HCT116 (cell line): ENCODE measurements at regions not wholly inside any gene's neighbourhood (a gene's known extent, or its start where the extent isn't known, plus 50 kb on each side); places are given as distances from the start of the nearest gene placed in this dataset.

Source experiments
- ATAC-seq: fragments of 200-7000 bp; cut with Tn5 transposase; 2 replicates; pipeline ENCODE4 v1.9.1; 2020; ENCODE audit warnings: mild to moderate bottlenecking, moderate library complexity
- BruUV-seq: library from RNA; stranded (reverse); fragments of 400-500 nt; replicated peaks from 2 replicates; lab custom pipeline; 2021; lab: Mats Ljungman, UMichigan
- CTCF ChIA-PET: fragments of 300-600 bp; sonication (Branson Sonifier 250); formaldehyde crosslinking; loops from one replicate; lab custom pipeline; 2021; ENCODE audit warnings: antibody characterized with exemption; lab: Charles Lee
- POLR2A ChIA-PET: fragments of 300-600, 350-600 bp; sonication (Branson Sonifier 250); formaldehyde crosslinking; loops from one replicate; lab custom pipeline; 2021; ENCODE audit warnings: antibody characterized with exemption; lab: Charles Lee
- RAD21 ChIA-PET, 2 experiments: fragments of 300-600 bp; sonication (Branson Sonifier 250); formaldehyde crosslinking; loops; one replicate each; lab custom pipeline; 2023; ENCODE audit warnings: low total read pairs in 2 of 2; ENCODE audit not compliant: uncharacterized antibody in 2 of 2, unreplicated experiment in 2 of 2, low non-redundant PET in 1 of 2; lab: Charles Lee
- DNase-seq: peaks from one replicate; pipeline ENCODE4 v3.0.0-alpha.2; 2010; ENCODE audit warnings: low read depth, low spot score
- H2AFZ ChIP-seq: fragments of 200-600 bp; shearing (Covaris generic), sonication (generic); 2 replicates; pipeline ENCODE4 v1.6.1; 2017; ENCODE audit warnings: low read depth, mixed run types, mixed read lengths, antibody characterized with exemption, low read length; ENCODE audit not compliant: poor library complexity, severe bottlenecking
- H3K27ac ChIP-seq: 2 replicates; pipeline ENCODE4 v1.5.1; 2012; ENCODE audit warnings: low read depth, low read length
- H3K27me3 ChIP-seq: fragments of 200-600 bp; sonication (generic); 2 replicates; pipeline ENCODE4 v1.6.1; 2016; ENCODE audit warnings: mixed run types, low read length, mixed read lengths; ENCODE audit not compliant: insufficient read depth
- H3K36me3 ChIP-seq, 2 experiments: fragments of 200-500 bp in 1 of 2; fragments of 200-600 bp in 1 of 2; sonication (Bioruptor generic) in 1 of 2; sonication (generic) in 1 of 2; 2 replicates each; pipeline versions ENCODE4 v1.5.1 to v1.6.1; 2014 to 2016; ENCODE audit warnings: low read length in 2 of 2, inconsistent platforms in 1 of 2, mixed read lengths in 1 of 2, mixed run types in 1 of 2; ENCODE audit not compliant: insufficient read depth in 2 of 2, control insufficient read depth in 1 of 2
- H3K4me1 ChIP-seq, 2 experiments: fragments of 200-600 bp in 1 of 2; sonication (generic) in 1 of 2; 2 replicates each; pipeline versions ENCODE4 v1.5.1 to v1.6.1; 2012 to 2017; ENCODE audit warnings: low read length in 2 of 2, inconsistent platforms in 1 of 2, mild to moderate bottlenecking in 1 of 2, mixed read lengths in 1 of 2, mixed run types in 1 of 2, moderate library complexity in 1 of 2; ENCODE audit not compliant: insufficient read depth in 2 of 2, control insufficient read depth in 1 of 2
- H3K4me2 ChIP-seq: fragments of 200-600 bp; sonication (generic); 2 replicates; pipeline ENCODE4 v1.6.1; 2017; ENCODE audit warnings: mixed run types, low read length, mixed read lengths
- H3K4me3 ChIP-seq, 2 experiments: fragments of 200-600 bp in 1 of 2; sonication (generic) in 1 of 2; replicated peaks in 1 of 2; 2 replicates each; pipeline ENCODE4 v1.5.1; 2011 to 2016; ENCODE audit warnings: low read length in 2 of 2, control low read depth in 1 of 2, low read depth in 1 of 2, mild to moderate bottlenecking in 1 of 2, mixed read lengths in 1 of 2, mixed run types in 1 of 2
- H3K79me2 ChIP-seq: fragments of 200-600 bp; sonication (generic); 2 replicates; pipeline ENCODE4 v1.6.1; 2017; ENCODE audit warnings: mild to moderate bottlenecking, mixed run types, low read length, moderate library complexity, mixed read lengths; ENCODE audit not compliant: insufficient read depth
- H3K9ac ChIP-seq: fragments of 200-600 bp; sonication (generic); 2 replicates; pipeline ENCODE4 v1.6.1; 2016; ENCODE audit warnings: low read length, mixed read lengths
- H3K9me2 ChIP-seq: fragments of 200-600 bp; sonication (generic), shearing (Covaris generic); 2 replicates; pipeline ENCODE4 v1.6.1; 2017; ENCODE audit warnings: mixed run types, mild to moderate bottlenecking, moderate library complexity; ENCODE audit not compliant: insufficient read depth
- H3K9me3 ChIP-seq, 2 experiments: fragments of 200-500 bp in 1 of 2; fragments of 200-600 bp in 1 of 2; sonication (Bioruptor generic) in 1 of 2; sonication (generic) in 1 of 2; 2 replicates each; pipeline ENCODE4 v1.6.1; 2014 to 2017; ENCODE audit warnings: low read length in 2 of 2, mixed read lengths in 2 of 2, inconsistent platforms in 1 of 2, low read depth in 1 of 2, mild to moderate bottlenecking in 1 of 2, mixed run types in 1 of 2, moderate library complexity in 1 of 2; ENCODE audit not compliant: control insufficient read depth in 1 of 2, insufficient read depth in 1 of 2
- H4K20me1 ChIP-seq: fragments of 200-600 bp; sonication (generic), shearing (Covaris generic); 2 replicates; pipeline ENCODE4 v1.6.1; 2017; ENCODE audit warnings: mixed run types, mild to moderate bottlenecking, moderate library complexity; ENCODE audit not compliant: insufficient read depth
- ATF3 ChIP-seq: IDR thresholded peaks from 2 replicates; pipeline ENCODE4 v1.6.1; 2012
- CBX3 ChIP-seq: IDR thresholded peaks from 2 replicates; pipeline ENCODE4 v1.6.1; 2012; ENCODE audit warnings: low read depth
- CEBPB ChIP-seq: IDR thresholded peaks from 2 replicates; pipeline ENCODE4 v1.6.1; 2012; ENCODE audit warnings: low read depth
- CTCF ChIP-seq, 3 experiments: fragments of 200-600 bp in 1 of 3; sonication (generic) in 1 of 3; IDR thresholded peaks in 2 of 3; conservative IDR thresholded peaks in 1 of 3; 2 replicates each; pipeline ENCODE4 v1.5.1; 2012 to 2017; ENCODE audit warnings: low read depth in 2 of 3, low read length in 2 of 3, antibody characterized with exemption in 1 of 3, borderline replicate concordance in 1 of 3, control low read depth in 1 of 3, mild to moderate bottlenecking in 1 of 3, mixed read lengths in 1 of 3, mixed run types in 1 of 3, moderate library complexity in 1 of 3; ENCODE audit not compliant: insufficient read depth in 1 of 3
- ELF1 ChIP-seq: IDR thresholded peaks from 2 replicates; pipeline ENCODE4 v1.6.1; 2012; ENCODE audit warnings: low read depth, borderline replicate concordance
- EZH2phosphoT487 ChIP-seq: fragments of 200-600 bp; IDR thresholded peaks from 2 replicates; pipeline ENCODE4 v1.6.1; 2018; ENCODE audit warnings: antibody characterized with exemption, borderline replicate concordance
- FOSL1 ChIP-seq: IDR thresholded peaks from 2 replicates; pipeline ENCODE4 v1.6.1; 2012; ENCODE audit warnings: low read depth
- MAX ChIP-seq: IDR thresholded peaks from 2 replicates; pipeline ENCODE4 v1.6.1; 2012
- POLR2A ChIP-seq: IDR thresholded peaks from 2 replicates; pipeline ENCODE4 v1.7.0; 2011; ENCODE audit warnings: borderline replicate concordance; ENCODE audit not compliant: insufficient read depth, insufficient read length; ENCODE audit errors: extremely low read depth
- POLR2AphosphoS5 ChIP-seq: IDR thresholded peaks from 2 replicates; pipeline ENCODE4 v1.6.1; 2011; ENCODE audit warnings: mild to moderate bottlenecking, low read depth, low read length, moderate library complexity
- RAD21 ChIP-seq: IDR thresholded peaks from 2 replicates; pipeline ENCODE4 v1.6.1; 2012; ENCODE audit warnings: low read depth, mild to moderate bottlenecking
- SIN3A ChIP-seq: IDR thresholded peaks from 2 replicates; pipeline ENCODE4 v1.6.1; 2012; ENCODE audit warnings: low read depth
- SRF ChIP-seq: IDR thresholded peaks from 2 replicates; pipeline ENCODE4 v1.6.1; 2012; ENCODE audit warnings: low read depth
- YY1 ChIP-seq: IDR thresholded peaks from 2 replicates; pipeline ENCODE4 v1.6.1; 2011; ENCODE audit warnings: low read length, low read depth, moderate library complexity, mild to moderate bottlenecking; ENCODE audit not compliant: insufficient replicate concordance; ENCODE audit errors: extremely low read depth
- ZBTB33 ChIP-seq: IDR thresholded peaks from 2 replicates; pipeline ENCODE4 v1.6.1; 2011; ENCODE audit warnings: mild to moderate bottlenecking, low read length, moderate library complexity; ENCODE audit not compliant: insufficient replicate concordance; ENCODE audit errors: extremely low read depth
- intact Hi-C: fragments of 100-400 bp; cut with micrococcal nuclease; formaldehyde crosslinking; loops from 2 replicates; pipeline ENCODE4 v1.10.0; 2022

GRCh38 chr3:78267235-78267634 is 1227.3 kb downstream of the ROBO2 start:
- BruUV-seq, result no TSS peak
- TF ChIP-seq ELF1 (no peak), CEBPB (no peak), SIN3A (no peak), SRF (no peak), ATF3 (no peak), YY1 (no peak), EZH2phosphoT487 (no peak)
- TF ChIP-seq, all 23 proteins: peak for 0
- intact Hi-C loops, result no loop called here
- ChIA-PET RAD21 (no interaction called here), CTCF (no interaction called here), POLR2A (no interaction called here)
- H3K9ac ChIP-seq, result no peak overlapping the region
- ATAC-seq (no peak), DNase-seq (no peak)
- H4K20me1 ChIP-seq, result no peaks in the 10 kb centered on the region
- H3K4me3 ChIP-seq, result no peak overlapping the region
- H3K79me2 ChIP-seq, result no peaks in the 10 kb centered on the region
- H3K27ac ChIP-seq, result no peak overlapping the region
- H3K9me3 ChIP-seq, result peaks cover 0 to 23% of the 10 kb centered on the region in 2 experiments; a peak in 2 of 4 replicates
- no peaks in the 10 kb centered on the region for H3K27me3 ChIP-seq
- H3K9me2 ChIP-seq, result no peaks in the 10 kb centered on the region
- no peaks in the 10 kb centered on the region for H3K36me3 ChIP-seq
- H2AFZ ChIP-seq, result no peak overlapping the region
- no peak overlapping the region for H3K4me2 ChIP-seq
- H3K4me1 ChIP-seq, result no peaks in the 10 kb centered on the region

- no peaks in the 10 kb centered on the region for H3K79me2 ChIP-seq
- H3K36me3 ChIP-seq, result no peaks in the 10 kb centered on the region
- RAD21 ChIA-PET, result no interaction called here
- ATAC-seq (no peak), DNase-seq (no peak)
- H3K4me3 ChIP-seq, result no peak overlapping the region
- H3K4me1 ChIP-seq, result no peaks in the 10 kb centered on the region
- H4K20me1 ChIP-seq, result no peaks in the 10 kb centered on the region
- no peak overlapping the region for H2AFZ ChIP-seq
- H3K27me3 ChIP-seq, result no peaks in the 10 kb centered on the region
- H3K27ac ChIP-seq, result no peak overlapping the region
- no peak overlapping the region for H3K4me2 ChIP-seq
- peaks cover 0 to 27% of the 10 kb centered on the region in 2 experiments; a peak in 2 of 4 replicates for H3K9me3 ChIP-seq
- no peaks in the 10 kb centered on the region for H3K9me2 ChIP-seq
- BruUV-seq, result no TSS peak
- POLR2A ChIA-PET, result no interaction called here
- intact Hi-C loops, result no loop called here
- TF ChIP-seq RAD21 (no peak), POLR2A (no peak), SIN3A (no peak), CTCF (IDR thresholded peaks at IDR 0.05 in 2 of 3, conservative IDR thresholded peaks at IDR 0.05 in 1 of 3; ENCODE audit: borderline replicate concordance in 1 of 3, insufficient read depth in 1 of 3, low read depth in 2 of 3, low read length in 2 of 3) (no peak), POLR2AphosphoS5 (no peak), ELF1 (no peak), ZBTB33 (no peak), CBX3 (no peak), MAX (no peak), YY1 (no peak), FOSL1 (no peak), EZH2phosphoT487 (no peak)
- TF ChIP-seq, all 23 proteins: peak for 0
- CTCF ChIA-PET, result no interaction called here
- H3K9ac ChIP-seq, result no peak overlapping the region
Measured at GRCh38 chr3:78268087-78268486, 1228.2 kb downstream of the ROBO2 start.
